ENCODE measurements at regions not wholly inside any gene's neighbourhood (a gene's known extent, or its start where the extent isn't known, plus 50 kb on each side); places are given as distances from the start of the nearest gene placed in this dataset.

- no peak for TF ChIP-seq CTCF (IDR thresholded peaks at IDR 0.05)
- no peak for TF ChIP-seq POLR2A (IDR thresholded peaks at IDR 0.05)
These were observed 182.5 kb downstream of the CDC5L start for GRCh38 chr6:44569931-44570385.

Data from Peyer's patch (tissue), 4 donors.